ENCODE measurements at regions not wholly inside any gene's neighbourhood (a gene's known extent, or its start where the extent isn't known, plus 50 kb on each side); places are given as distances from the start of the nearest gene placed in this dataset.
A peak's percentile ranks its signal among the peaks of the same experiment; 100 is the strongest.

GRCh38 chr11:119551420-119552105, 128.6 kb upstream of the THY1 start:
- ATAC-seq (no peak), DNase-seq (no peak)
- intact Hi-C loops (cut with DNase I, micrococcal nuclease): no loop called here

GRCh38 chr11:119550053-119550752, 127.2 kb upstream of the THY1 start:
- DNase-seq (no peak), ATAC-seq (no peak)
- intact Hi-C loops (cut with DNase I, micrococcal nuclease): no loop called here

GRCh38 chr11:119547511-119547910, 124.5 kb upstream of the THY1 start:
- intact Hi-C loops (cut with DNase I, micrococcal nuclease): no loop called here
- no peak for DNase-seq
- ATAC-seq: no peak

GRCh38 chr11:119545978-119546915, 123.3 kb upstream of the THY1 start:
- intact Hi-C loops (cut with DNase I, micrococcal nuclease): no loop called here
- ATAC-seq (no peak), DNase-seq (no peak)

- intact Hi-C loops (cut with DNase I, micrococcal nuclease): no loop called here
- ATAC-seq: no peak
- no peak for DNase-seq
Measured at GRCh38 chr11:119540370-119541125, 117.6 kb upstream of the THY1 start.

GRCh38 chr11:119539583-119539982, 116.6 kb upstream of the THY1 start:
- intact Hi-C loops (cut with DNase I, micrococcal nuclease): loop anchor here in 1 of 2 donors (5.0 kb wide), 1 partner anchor 57 kb away; no protein-coding TSS in a partner anchor
- no peak for ATAC-seq

GRCh38 chr11:119538753-119539152, 115.8 kb upstream of the THY1 start:
- no peak for DNase-seq
- ATAC-seq: no peak
- intact Hi-C loops (cut with DNase I, micrococcal nuclease): loop anchor here in 1 of 2 donors (5.0 kb wide), 1 partner anchor 56 kb away; no protein-coding TSS in a partner anchor

More at GRCh38 chr11:119539583-119539982, 116.6 kb upstream of the THY1 start:
- DNase-seq: no peak

- intact Hi-C loops (cut with DNase I, micrococcal nuclease): loop anchor here in 1 of 2 donors (5.0 kb wide), 1 partner anchor 55 kb away; no protein-coding TSS in a partner anchor
- ATAC-seq (no peak), DNase-seq (no peak)
Measured at GRCh38 chr11:119537306-119538253, 114.6 kb upstream of the THY1 start.

- intact Hi-C loops (cut with DNase I, micrococcal nuclease): loop anchor here in 1 of 2 donors (5.0 kb wide), 1 partner anchor 54 kb away; no protein-coding TSS in a partner anchor
- DNase-seq: no peak
- ATAC-seq: no peak
Measured at GRCh38 chr11:119536801-119537200, 113.8 kb upstream of the THY1 start.

GRCh38 chr11:119533921-119534736, 111.2 kb upstream of the THY1 start:
- DNase-seq: peak; percentile 38 to 79
- intact Hi-C loops (cut with DNase I, micrococcal nuclease): no loop called here
- ATAC-seq: peak; percentile 85

- ATAC-seq: no peak
- DNase-seq: no peak
- intact Hi-C loops (cut with DNase I, micrococcal nuclease): no loop called here
Measured at GRCh38 chr11:119533462-119533861, 110.5 kb upstream of the THY1 start.

- intact Hi-C loops (cut with DNase I, micrococcal nuclease): no loop called here
- no peak for ATAC-seq
Measured at GRCh38 chr11:119532551-119532950, 109.6 kb upstream of the THY1 start.

GRCh38 chr11:119531623-119532022, 108.7 kb upstream of the THY1 start:
- DNase-seq (no peak), ATAC-seq (no peak)
- intact Hi-C loops (cut with DNase I, micrococcal nuclease): no loop called here

More at GRCh38 chr11:119532551-119532950, 109.6 kb upstream of the THY1 start:
- no peak for DNase-seq

- intact Hi-C loops (cut with DNase I, micrococcal nuclease): no loop called here
- DNase-seq (no peak), ATAC-seq (no peak)
Measured at GRCh38 chr11:119531056-119531455, 108.1 kb upstream of the THY1 start.

GRCh38 chr11:119530509-119530908, 107.5 kb upstream of the THY1 start:
- ATAC-seq (no peak), DNase-seq (no peak)
- intact Hi-C loops (cut with DNase I, micrococcal nuclease): no loop called here

GRCh38 chr11:119529936-119530335, 107.0 kb upstream of the THY1 start:
- intact Hi-C loops (cut with DNase I, micrococcal nuclease): no loop called here
- ATAC-seq: no peak
- no peak for DNase-seq

Data from left colon (tissue), 2 donors.